Activated T-helper 2 cell treated with anti-CD3 and anti-CD28 coated beads, Interferon-gamma antibody, Interleukin-2, Interleukin-4, amounts not matched to agents 10 μg/mL and 5 μg/mL and 100 μg/mL, durations not matched to agents 14 hours and 24 hours and 36 hours (primary cell): ENCODE measurements at regions not wholly inside any gene's neighbourhood (a gene's known extent, or its start where the extent isn't known, plus 50 kb on each side); places are given as distances from the start of the nearest gene placed in this dataset.

Source experiments
- DNase-seq: peaks from one replicate; pipeline ENCODE4 v3.0.0; 2021; ENCODE audit warnings: low spot score
- H3K27ac Mint-ChIP-seq: one replicate; pipeline ENCODE4 v1.8.0; 2021; ENCODE audit warnings: mixed read lengths
- H3K27me3 Mint-ChIP-seq: one replicate; pipeline ENCODE4 v1.8.0; 2021; ENCODE audit warnings: low read depth, mixed read lengths
- H3K36me3 Mint-ChIP-seq: one replicate; pipeline ENCODE4 v1.8.0; 2021; ENCODE audit warnings: low read depth, mixed read lengths
- H3K4me1 Mint-ChIP-seq: one replicate; pipeline ENCODE4 v1.8.0; 2021; ENCODE audit warnings: low read depth, mixed read lengths
- H3K4me3 Mint-ChIP-seq: one replicate; pipeline ENCODE4 v1.8.0; 2021; ENCODE audit warnings: low read depth, mild to moderate bottlenecking, moderate library complexity, mixed read lengths
- H3K9me3 Mint-ChIP-seq: one replicate; pipeline ENCODE4 v1.8.0; 2021; ENCODE audit warnings: mixed read lengths
- intact Hi-C: fragments of 100-400 bp; cut with micrococcal nuclease; formaldehyde crosslinking; loops from one replicate; pipeline ENCODE4 v1.15.1; 2023

DNA sequence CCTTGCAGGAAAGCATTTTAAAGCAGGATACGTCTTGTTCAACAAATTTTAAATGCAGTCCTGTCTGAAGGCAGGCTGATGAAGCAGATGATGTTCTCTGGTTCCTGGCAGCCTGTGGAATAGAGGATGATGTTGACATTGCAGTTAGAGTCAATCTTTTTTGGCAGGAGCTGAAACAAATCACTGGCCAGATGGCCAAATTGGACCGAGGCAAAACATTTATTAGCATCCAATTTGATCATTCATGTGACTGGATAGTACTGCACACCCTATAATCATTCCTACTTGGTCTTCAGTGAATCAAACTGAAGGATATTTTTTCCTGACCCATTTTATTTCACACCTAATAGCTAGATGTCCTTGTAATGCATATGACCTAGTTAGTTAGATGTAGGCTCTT lies 172.2 kb upstream of the SLC10A2 start:
- Mint-ChIP-seq H3K36me3 (no peaks in the 10 kb centered on the region), H3K4me3 (no peak overlapping the region), H3K27ac (no peak overlapping the region), H3K9me3 (no peaks in the 10 kb centered on the region), H3K4me1 (no peaks in the 10 kb centered on the region), H3K27me3 (no peaks in the 10 kb centered on the region)
- no peak for DNase-seq
- intact Hi-C loops, result no loop called here

DNA sequence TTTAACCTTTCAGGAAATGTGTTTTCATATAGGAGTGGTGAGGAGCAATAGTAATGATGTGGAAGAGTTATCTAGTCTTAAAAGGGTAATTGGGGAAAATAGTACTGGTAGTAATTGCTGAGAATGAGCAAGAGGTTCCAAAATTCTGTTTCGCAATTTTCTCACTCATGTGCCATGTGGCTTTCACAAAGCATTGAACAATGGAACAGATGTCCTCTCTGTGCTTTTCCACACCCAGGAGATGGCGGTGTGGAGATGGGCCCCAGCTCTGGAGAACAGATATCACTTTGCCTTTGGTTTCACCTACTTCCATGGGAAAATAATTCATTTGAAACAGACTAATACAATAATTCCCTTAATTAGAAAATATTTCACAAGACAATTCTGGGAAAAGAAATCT lies 170.0 kb upstream of the SLC10A2 start:
- no peak for DNase-seq
- intact Hi-C loops, result no loop called here
- Mint-ChIP-seq H3K27me3 (no peaks in the 10 kb centered on the region), H3K27ac (no peak overlapping the region), H3K4me3 (no peak overlapping the region), H3K9me3 (no peaks in the 10 kb centered on the region), H3K36me3 (no peaks in the 10 kb centered on the region), H3K4me1 (no peaks in the 10 kb centered on the region)

DNA sequence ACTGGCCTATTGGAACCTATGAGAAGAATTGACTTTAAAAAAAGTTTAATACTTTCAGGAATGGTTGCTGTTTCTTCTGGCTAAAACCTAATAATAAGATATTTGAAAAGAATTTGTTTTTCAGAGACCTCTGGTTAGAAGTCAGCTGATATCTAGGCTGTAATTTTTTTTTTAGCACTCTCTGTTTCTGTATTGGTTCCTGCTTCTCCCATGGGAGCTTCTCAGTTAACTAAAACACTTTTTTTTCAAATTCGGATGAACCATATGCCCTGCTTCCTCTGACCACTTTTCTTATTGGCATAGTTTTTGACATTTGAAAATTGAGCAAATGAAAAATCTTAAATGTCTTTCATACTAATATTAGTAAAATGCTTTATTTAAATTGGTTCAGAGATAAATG lies 163.5 kb upstream of the SLC10A2 start:
- intact Hi-C loops, result no loop called here
- no peak for DNase-seq
- no peaks in the 10 kb centered on the region for H3K4me1 Mint-ChIP-seq
- H3K27ac Mint-ChIP-seq, result no peak overlapping the region
- no peak overlapping the region for H3K4me3 Mint-ChIP-seq
- H3K36me3 Mint-ChIP-seq, result no peaks in the 10 kb centered on the region
- H3K9me3 Mint-ChIP-seq, result no peaks in the 10 kb centered on the region
- H3K27me3 Mint-ChIP-seq, result no peaks in the 10 kb centered on the region

DNA sequence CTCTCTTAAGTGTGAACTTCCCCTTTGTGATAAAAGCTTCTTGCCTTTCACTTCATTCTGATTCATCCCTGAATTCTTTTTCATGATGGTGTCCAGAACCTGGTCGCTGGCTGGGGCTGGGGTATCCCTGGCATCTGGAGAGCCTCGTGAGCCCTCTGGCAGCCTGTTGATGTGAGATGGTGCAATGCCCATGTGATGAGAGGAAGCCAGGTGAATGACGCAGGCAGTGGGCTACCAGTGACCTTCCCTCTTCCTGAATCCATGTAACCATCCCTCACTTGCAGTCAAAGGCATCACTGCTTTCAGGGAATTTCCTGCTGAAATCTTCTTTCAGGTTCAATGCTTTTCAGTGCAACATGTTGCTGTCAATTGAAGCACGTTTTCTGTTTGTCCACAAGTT lies 158.6 kb upstream of the SLC10A2 start:
- no peaks in the 10 kb centered on the region for H3K4me1 Mint-ChIP-seq
- H3K27me3 Mint-ChIP-seq, result no peaks in the 10 kb centered on the region

DNA sequence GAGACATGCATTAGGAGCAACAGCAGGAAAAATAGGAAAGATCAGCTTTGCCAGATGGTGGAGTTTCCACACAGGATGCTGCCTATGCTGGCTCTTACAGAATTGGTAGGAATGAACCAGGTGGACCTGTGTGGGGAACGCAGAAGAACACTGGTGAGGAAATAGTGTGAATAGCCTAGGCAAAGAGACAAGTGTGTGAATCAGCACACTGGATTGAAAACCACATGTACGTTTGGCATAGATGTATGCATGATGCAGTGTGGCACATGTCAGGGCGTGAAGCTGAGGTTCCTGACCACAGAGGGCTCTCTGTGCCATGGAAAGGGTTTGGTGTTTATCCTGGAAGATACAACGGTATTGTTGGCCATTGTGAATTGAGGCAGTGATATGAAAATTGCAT lies 156.5 kb upstream of the SLC10A2 start:
- intact Hi-C loops, result no loop called here
- no peaks in the 10 kb centered on the region for H3K27me3 Mint-ChIP-seq
- DNase-seq, result no peak
- no peak overlapping the region for H3K4me3 Mint-ChIP-seq
- no peak overlapping the region for H3K27ac Mint-ChIP-seq
- no peaks in the 10 kb centered on the region for H3K4me1 Mint-ChIP-seq
- no peaks in the 10 kb centered on the region for H3K36me3 Mint-ChIP-seq
- no peaks in the 10 kb centered on the region for H3K9me3 Mint-ChIP-seq

More for the DNA sequence above, 158.6 kb upstream of the SLC10A2 start:
- Mint-ChIP-seq H3K27ac (no peak overlapping the region), H3K9me3 (no peaks in the 10 kb centered on the region), H3K4me3 (no peak overlapping the region), H3K36me3 (no peaks in the 10 kb centered on the region)
- intact Hi-C loops, result no loop called here
- no peak for DNase-seq

DNA sequence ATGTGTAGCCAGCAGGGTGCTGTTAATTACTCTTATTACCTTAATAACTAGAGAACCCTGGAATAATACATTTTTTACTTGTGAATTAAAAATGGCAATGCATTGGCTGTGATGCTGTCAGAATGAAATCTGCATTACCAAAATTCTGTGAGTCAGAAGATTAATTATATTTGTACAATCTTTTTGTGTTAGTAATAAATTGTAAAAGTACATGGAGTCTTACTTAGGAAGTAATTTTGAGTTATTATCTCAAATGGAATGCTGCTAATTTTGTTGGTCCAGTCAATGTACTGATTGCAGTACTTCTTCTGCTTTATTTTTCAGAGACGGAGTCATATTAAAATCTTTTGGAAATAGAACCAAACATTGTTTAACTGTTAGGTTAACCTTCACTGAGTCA lies 152.0 kb upstream of the SLC10A2 start:
- Mint-ChIP-seq H3K4me1 (no peaks in the 10 kb centered on the region), H3K9me3 (no peaks in the 10 kb centered on the region), H3K27ac (no peak overlapping the region), H3K27me3 (no peaks in the 10 kb centered on the region), H3K36me3 (no peaks in the 10 kb centered on the region), H3K4me3 (no peak overlapping the region)
- DNase-seq, result no peak
- intact Hi-C loops, result no loop called here

DNA sequence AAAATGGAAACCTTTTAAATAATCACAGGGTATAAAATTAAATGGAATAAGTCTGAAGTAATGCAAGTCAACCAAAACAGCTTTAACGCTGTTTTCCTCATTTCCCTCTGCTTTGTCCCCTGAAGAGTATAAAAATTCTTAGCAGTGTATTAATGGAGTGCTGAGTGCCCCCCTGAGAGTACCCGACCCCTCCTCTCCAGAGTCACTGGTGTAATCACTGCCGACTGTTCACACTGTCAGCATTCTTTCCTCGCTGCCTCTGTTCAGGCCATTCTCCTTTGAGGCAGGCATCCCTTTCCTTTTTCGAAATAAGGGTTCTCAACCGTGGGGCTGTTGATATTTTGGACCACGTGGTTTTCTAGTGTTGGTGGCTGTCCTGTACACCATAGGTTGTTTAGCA lies 146.9 kb upstream of the SLC10A2 start:
- intact Hi-C loops, result no loop called here
- no peaks in the 10 kb centered on the region for H3K27me3 Mint-ChIP-seq

DNA sequence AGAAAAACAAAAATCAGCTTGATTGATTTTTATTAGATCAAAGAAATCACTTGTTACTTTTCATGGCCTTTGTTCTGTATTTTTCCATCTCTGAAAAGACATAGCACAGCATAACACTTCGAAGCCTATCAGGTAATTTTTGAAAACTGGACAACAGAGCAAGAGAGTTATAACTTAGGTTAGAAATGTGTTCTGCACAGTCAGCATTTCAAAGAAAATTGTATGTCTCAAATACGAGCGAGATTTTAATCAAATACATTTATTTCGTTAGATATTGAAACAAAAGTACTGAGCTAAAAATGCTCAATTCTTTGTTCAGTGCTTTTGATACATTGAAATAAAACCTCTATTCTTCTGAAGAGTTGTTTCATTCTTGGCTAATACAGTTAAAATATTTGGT lies 144.1 kb upstream of the SLC10A2 start:
- Mint-ChIP-seq H3K27me3 (no peaks in the 10 kb centered on the region), H3K9me3 (no peaks in the 10 kb centered on the region), H3K4me1 (no peaks in the 10 kb centered on the region), H3K4me3 (no peak overlapping the region), H3K27ac (no peak overlapping the region), H3K36me3 (no peaks in the 10 kb centered on the region)
- intact Hi-C loops, result no loop called here
- DNase-seq, result no peak

More for the DNA sequence above, 146.9 kb upstream of the SLC10A2 start:
- DNase-seq, result no peak
- H3K27ac Mint-ChIP-seq, result no peak overlapping the region
- H3K4me3 Mint-ChIP-seq, result no peak overlapping the region
- H3K36me3 Mint-ChIP-seq, result no peaks in the 10 kb centered on the region
- H3K9me3 Mint-ChIP-seq, result no peaks in the 10 kb centered on the region
- no peaks in the 10 kb centered on the region for H3K4me1 Mint-ChIP-seq

DNA sequence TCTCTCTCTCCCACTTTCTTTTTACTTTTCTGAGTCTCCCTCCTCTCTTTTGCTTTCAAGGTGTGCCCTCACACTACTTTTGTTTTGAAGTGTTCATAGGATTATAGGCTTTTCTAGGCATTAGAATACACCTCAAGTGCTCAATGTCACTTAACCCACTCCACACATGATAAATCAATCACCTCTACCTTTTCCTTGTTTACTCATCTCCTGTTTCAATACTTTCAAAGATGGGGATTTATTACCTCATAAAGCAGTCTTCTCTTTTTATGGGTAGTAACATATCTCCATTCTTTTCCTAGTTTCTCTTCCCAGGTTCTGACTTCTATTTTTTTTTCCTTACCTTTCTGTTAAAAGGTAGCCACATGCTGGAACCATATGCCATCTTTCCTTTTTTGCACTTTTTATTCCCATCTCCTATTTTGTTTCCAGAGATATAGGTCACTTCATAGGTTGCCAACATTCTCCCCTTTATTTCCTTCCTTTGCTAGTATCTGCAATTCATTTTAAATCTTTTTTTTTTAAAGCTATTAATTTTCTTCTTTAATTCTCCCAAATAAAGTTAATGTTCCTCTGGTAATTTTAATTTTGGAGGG lies 137.6 kb upstream of the SLC10A2 start:
- Mint-ChIP-seq H3K9me3 (no peaks in the 10 kb centered on the region), H3K36me3 (no peaks in the 10 kb centered on the region), H3K27me3 (no peaks in the 10 kb centered on the region), H3K4me1 (no peaks in the 10 kb centered on the region), H3K4me3 (no peak overlapping the region), H3K27ac (no peak overlapping the region)
- DNase-seq, result no peak
- intact Hi-C loops, result no loop called here

DNA sequence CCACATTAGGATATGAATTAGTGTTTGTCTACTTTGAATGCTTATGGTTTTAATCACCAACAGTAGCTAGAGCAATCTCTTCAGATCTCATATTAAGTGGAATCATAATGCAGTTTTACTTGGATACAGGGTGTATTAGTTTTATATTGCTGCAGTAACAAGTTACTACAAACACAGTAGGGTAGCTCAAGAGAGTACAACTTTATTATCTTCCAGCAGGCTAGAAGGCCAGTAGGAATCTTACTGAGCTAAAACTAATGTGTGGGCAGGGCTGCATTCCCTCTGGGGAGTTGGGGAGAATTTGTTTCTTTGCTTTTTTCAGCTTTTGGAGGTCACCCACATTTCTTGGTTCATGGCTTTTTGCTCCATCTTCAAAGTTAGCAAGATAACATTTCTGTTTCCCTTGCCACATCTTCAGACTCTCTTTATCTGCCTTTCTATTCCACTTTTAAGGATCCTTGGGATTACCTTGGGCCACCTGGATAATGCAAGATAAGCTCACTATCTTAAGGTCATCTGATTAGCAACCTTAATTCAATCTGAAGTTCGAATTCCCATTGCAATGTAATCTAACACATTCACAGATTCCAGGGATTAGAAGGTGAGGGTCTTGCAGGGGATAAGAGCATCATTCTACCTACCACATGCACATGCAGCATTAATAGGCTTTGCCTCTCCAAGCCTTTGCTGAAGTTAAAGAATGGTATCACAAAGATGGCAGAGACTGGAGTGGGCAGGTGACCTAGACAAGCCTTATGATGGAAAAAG lies 134.1 kb upstream of the SLC10A2 start:
- no peaks in the 10 kb centered on the region for H3K27me3 Mint-ChIP-seq
- no peaks in the 10 kb centered on the region for H3K36me3 Mint-ChIP-seq
- no peaks in the 10 kb centered on the region for H3K4me1 Mint-ChIP-seq
- no peak for DNase-seq
- intact Hi-C loops, result no loop called here
- no peaks in the 10 kb centered on the region for H3K9me3 Mint-ChIP-seq
- no peak overlapping the region for H3K27ac Mint-ChIP-seq
- H3K4me3 Mint-ChIP-seq, result no peak overlapping the region

DNA sequence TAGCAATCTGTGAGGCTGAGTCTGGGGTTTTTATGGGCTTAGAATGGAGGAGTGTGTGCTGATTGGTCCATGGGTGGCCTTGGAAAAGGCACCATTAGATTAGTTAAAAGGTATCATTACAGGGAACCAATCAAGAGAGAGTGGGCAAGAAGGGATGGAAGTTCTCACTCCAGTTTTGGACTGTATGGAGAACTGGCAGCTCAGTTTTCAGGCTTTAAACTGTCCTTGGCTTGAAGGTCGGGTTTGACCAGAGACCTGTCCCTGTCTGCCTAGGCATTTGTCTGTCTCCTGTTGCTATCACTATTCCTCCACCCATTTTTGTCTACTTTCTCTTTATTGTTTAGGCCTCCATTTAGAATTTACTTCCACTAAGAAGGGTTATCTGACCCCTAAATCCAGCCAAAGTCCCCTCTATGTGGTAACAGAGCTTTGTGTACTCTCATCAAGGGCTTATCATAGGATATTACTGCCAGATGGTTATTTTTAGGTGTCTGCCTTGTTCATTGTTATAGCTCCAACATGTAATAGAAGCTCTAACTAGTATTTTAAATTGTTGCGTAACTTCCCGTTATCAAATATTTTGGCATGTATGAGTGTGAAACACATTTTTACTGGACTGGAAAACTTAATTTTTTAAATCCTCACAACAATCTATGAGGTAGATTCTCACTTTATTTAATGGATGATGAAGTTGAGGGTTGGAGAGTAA lies 133.3 kb upstream of the SLC10A2 start:
- no peaks in the 10 kb centered on the region for H3K4me1 Mint-ChIP-seq
- intact Hi-C loops, result no loop called here
- H3K36me3 Mint-ChIP-seq, result no peaks in the 10 kb centered on the region
- DNase-seq, result no peak
- H3K27me3 Mint-ChIP-seq, result no peaks in the 10 kb centered on the region
- no peaks in the 10 kb centered on the region for H3K9me3 Mint-ChIP-seq
- no peak overlapping the region for H3K27ac Mint-ChIP-seq
- H3K4me3 Mint-ChIP-seq, result no peak overlapping the region

DNA sequence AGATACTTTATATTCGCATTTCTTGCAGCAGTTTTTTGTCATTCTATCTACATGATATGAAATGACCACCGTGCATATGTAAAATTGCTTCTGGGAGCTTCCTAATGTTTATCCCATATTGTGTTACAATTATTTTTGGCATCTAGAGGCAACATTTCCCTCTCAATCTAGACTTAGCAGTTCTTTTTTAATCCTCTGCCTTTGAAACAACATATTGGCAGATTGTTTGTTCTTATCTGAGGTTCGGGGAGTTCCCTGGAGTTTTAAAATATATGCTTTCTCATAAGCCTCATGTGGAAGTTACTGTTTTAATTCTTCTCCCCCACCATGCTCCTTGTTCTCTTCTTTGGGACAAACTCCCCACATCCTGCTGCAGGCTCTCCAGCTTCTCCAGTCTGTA lies 130.1 kb upstream of the SLC10A2 start:
- Mint-ChIP-seq H3K9me3 (no peaks in the 10 kb centered on the region), H3K4me3 (no peak overlapping the region), H3K4me1 (no peaks in the 10 kb centered on the region), H3K27ac (no peak overlapping the region), H3K27me3 (no peaks in the 10 kb centered on the region), H3K36me3 (no peaks in the 10 kb centered on the region)
- intact Hi-C loops, result no loop called here
- no peak for DNase-seq

DNA sequence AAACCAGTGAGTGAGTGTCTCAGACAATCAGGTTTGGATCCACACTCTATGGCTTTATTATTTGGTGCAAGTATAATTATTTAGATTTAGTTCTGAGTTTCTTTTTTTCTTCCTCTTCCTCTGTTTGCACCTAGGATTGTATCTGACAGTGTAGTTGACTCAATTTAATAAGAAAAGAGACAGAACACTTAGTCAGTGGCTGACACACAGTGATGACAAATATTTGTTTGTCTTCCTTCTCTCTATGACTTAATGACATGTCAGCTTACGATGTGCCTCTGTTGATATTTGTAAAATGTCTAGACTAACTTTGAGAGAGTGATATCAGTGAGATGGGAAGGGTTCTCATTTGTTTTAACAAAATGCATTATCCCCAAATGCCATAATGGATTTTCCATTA lies 129.5 kb upstream of the SLC10A2 start:
- H3K27ac Mint-ChIP-seq, result no peak overlapping the region
- H3K36me3 Mint-ChIP-seq, result no peaks in the 10 kb centered on the region
- intact Hi-C loops, result no loop called here
- no peaks in the 10 kb centered on the region for H3K27me3 Mint-ChIP-seq
- no peak for DNase-seq
- H3K4me3 Mint-ChIP-seq, result no peak overlapping the region
- H3K9me3 Mint-ChIP-seq, result no peaks in the 10 kb centered on the region
- H3K4me1 Mint-ChIP-seq, result no peaks in the 10 kb centered on the region
